Mammary epithelial cell (primary cell): ENCODE measurements at regions not wholly inside any gene's neighbourhood (a gene's known extent, or its start where the extent isn't known, plus 50 kb on each side); places are given as distances from the start of the nearest gene placed in this dataset.

Experiments
- EZH2 ChIP-seq: IDR thresholded peaks from 2 replicates; pipeline ENCODE4 v1.6.1; 2012; ENCODE audit warnings: low read length, inconsistent platforms, borderline replicate concordance
- TF ChIP-seq, protein P1 (sequence below), 2 donors: IDR thresholded peaks in 1 of 2; conservative IDR thresholded peaks in 1 of 2; 2 replicates each; pipeline ENCODE4 v1.5.1; 2011 to 2012; ENCODE audit warnings: inconsistent platforms in 2 of 2, low read length in 2 of 2, mild to moderate bottlenecking in 2 of 2, control low read depth in 1 of 2, low read depth in 1 of 2; ENCODE audit not compliant: insufficient read depth in 1 of 2; ENCODE audit errors: extremely low read depth in 1 of 2

DNA sequence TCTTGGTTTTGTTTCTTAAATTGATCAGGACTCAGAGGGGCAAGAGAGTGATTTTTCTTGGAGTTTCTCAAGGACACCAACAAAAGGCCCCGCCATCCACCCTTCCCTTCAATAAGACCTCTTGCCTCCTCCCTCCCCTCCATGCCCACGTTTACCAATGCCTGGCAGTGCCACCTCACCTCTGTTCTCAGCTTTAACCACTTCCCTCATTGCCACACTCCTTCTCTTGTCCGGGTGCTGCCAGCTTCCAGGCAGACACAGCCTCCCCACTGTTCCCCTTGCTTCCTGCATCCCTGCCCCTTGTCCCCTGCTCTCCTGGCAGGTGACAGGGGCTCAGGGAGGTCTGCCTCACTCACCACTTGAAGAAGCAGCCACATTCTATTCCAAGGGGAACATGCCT is 90.8 kb downstream of the LHX2 start:
- TF ChIP-seq, protein P1, sequence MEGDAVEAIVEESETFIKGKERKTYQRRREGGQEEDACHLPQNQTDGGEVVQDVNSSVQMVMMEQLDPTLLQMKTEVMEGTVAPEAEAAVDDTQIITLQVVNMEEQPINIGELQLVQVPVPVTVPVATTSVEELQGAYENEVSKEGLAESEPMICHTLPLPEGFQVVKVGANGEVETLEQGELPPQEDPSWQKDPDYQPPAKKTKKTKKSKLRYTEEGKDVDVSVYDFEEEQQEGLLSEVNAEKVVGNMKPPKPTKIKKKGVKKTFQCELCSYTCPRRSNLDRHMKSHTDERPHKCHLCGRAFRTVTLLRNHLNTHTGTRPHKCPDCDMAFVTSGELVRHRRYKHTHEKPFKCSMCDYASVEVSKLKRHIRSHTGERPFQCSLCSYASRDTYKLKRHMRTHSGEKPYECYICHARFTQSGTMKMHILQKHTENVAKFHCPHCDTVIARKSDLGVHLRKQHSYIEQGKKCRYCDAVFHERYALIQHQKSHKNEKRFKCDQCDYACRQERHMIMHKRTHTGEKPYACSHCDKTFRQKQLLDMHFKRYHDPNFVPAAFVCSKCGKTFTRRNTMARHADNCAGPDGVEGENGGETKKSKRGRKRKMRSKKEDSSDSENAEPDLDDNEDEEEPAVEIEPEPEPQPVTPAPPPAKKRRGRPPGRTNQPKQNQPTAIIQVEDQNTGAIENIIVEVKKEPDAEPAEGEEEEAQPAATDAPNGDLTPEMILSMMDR (conservative IDR thresholded peaks at IDR 0.05 in 1 of 2, IDR thresholded peaks at IDR 0.05 in 1 of 2; ENCODE audit: extremely low read depth in 1 of 2, insufficient read depth in 1 of 2, low read depth in 1 of 2, low read length in 2 of 2), result no peak
- TF ChIP-seq EZH2, result no peak
